ENCODE measurements at regions not wholly inside any gene's neighbourhood (a gene's known extent, or its start where the extent isn't known, plus 50 kb on each side); places are given as distances from the start of the nearest gene placed in this dataset.
A peak's percentile ranks its signal among the peaks of the same experiment; 100 is the strongest.

DNA sequence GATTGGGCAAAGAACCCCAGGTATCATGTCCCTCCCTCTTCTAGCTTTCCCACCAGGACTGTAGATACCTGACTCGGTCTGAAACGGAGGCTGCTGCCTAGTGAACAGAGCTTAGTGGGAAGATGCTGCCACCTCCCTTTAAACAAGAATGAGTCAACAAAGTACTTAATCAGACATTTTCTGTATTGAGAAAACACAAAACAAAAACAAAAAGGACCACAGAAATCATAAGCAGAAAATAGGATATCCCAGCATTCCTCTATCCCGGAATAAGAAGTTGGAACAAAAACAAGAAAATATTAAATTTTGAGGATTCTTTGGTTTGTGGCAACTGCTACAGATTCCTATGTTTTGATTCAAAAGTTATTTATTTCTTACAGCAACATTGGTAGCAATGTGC lies 51.7 kb upstream of the COL8A1 start:
- no peaks in the 10 kb centered on the region for H3K36me3 ChIP-seq
- intact Hi-C loops (cut with DNase I), result no loop called here
- no peak overlapping the region for H3K4me3 ChIP-seq
- H3K27ac ChIP-seq, result no peak overlapping the region
- DNase-seq, result no peak
- TF ChIP-seq, protein P1, sequence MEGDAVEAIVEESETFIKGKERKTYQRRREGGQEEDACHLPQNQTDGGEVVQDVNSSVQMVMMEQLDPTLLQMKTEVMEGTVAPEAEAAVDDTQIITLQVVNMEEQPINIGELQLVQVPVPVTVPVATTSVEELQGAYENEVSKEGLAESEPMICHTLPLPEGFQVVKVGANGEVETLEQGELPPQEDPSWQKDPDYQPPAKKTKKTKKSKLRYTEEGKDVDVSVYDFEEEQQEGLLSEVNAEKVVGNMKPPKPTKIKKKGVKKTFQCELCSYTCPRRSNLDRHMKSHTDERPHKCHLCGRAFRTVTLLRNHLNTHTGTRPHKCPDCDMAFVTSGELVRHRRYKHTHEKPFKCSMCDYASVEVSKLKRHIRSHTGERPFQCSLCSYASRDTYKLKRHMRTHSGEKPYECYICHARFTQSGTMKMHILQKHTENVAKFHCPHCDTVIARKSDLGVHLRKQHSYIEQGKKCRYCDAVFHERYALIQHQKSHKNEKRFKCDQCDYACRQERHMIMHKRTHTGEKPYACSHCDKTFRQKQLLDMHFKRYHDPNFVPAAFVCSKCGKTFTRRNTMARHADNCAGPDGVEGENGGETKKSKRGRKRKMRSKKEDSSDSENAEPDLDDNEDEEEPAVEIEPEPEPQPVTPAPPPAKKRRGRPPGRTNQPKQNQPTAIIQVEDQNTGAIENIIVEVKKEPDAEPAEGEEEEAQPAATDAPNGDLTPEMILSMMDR (IDR thresholded peaks at IDR 0.05), result peak in 1 of 9 donors; percentile 6
- no peaks in the 10 kb centered on the region for H3K4me1 ChIP-seq
- no peaks in the 10 kb centered on the region for H3K27me3 ChIP-seq
- no peak for ATAC-seq
- WGBS, 2 donors, result 65 to 70% methylated on average over 3 of the region's 3 CpGs
- no peaks in the 10 kb centered on the region for H3K9me3 ChIP-seq

DNA sequence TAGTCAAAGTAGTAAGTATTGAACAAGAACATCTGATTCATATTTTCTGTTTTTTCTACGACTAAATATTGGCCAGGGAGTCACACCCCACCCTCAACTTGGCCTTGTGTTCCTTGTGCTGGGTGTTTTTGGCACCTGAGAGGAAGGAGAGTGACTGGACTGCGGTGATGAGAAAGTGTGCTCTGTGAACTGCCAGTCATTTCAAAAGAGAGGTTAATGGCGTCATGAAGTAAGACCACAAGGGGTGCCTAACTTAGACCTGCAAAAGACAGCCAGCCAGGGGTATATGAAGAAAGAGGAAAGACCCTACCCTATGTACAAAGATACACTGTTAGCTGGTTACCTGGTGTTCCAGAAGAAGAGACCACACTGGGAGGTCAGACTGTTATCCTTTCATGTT lies 58.4 kb upstream of the COL8A1 start:
- H3K27me3 ChIP-seq, result no peaks in the 10 kb centered on the region
- H3K4me1 ChIP-seq, result no peaks in the 10 kb centered on the region
- intact Hi-C loops (cut with DNase I), result no loop called here
- ATAC-seq (no peak), DNase-seq (no peak)
- no peaks in the 10 kb centered on the region for H3K36me3 ChIP-seq
- 83 to 88% methylated on average over 3 of the region's 3 CpGs for WGBS, 2 donors
- H3K4me3 ChIP-seq, result no peak overlapping the region
- H3K27ac ChIP-seq, result no peak overlapping the region
- peaks cover 0 to 14% (median 3%) of the 10 kb centered on the region in 11 donors for H3K9me3 ChIP-seq
- TF ChIP-seq, protein P1 (IDR thresholded peaks at IDR 0.05), result no peak

DNA sequence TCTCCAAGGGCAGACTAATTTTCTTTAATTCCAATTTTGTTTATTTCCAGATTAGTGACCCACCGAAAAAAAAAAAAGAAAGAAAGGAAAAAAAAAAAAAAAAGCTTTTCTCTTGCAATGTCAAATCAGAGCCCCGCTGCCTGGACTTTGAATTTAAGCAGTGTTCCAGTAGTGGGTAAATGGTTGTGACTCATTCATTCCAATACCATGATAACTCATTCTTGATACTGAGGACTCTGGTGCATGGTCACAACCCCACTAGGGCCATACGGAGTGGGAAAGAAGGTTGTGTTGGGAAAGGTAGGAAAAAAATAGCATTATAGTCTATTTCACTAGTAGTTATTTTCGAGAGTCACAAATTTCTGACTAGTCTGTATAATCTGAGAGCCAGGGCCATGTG lies 59.1 kb upstream of the COL8A1 start:
- Histone ChIP-seq H3K4me3 (no peak overlapping the region), H3K9me3 (peaks cover 0 to 19% (median 4%) of the 10 kb centered on the region in 11 donors), H3K4me1 (no peaks in the 10 kb centered on the region), H3K36me3 (no peaks in the 10 kb centered on the region), H3K27me3 (no peaks in the 10 kb centered on the region), H3K27ac (no peak overlapping the region)
- no peak for DNase-seq
- 90 to 93% methylated on average over 4 of the region's 4 CpGs for WGBS, 2 donors
- no peak for ATAC-seq
- intact Hi-C loops (cut with DNase I), result no loop called here
- TF ChIP-seq, protein P1 (IDR thresholded peaks at IDR 0.05), result no peak

DNA sequence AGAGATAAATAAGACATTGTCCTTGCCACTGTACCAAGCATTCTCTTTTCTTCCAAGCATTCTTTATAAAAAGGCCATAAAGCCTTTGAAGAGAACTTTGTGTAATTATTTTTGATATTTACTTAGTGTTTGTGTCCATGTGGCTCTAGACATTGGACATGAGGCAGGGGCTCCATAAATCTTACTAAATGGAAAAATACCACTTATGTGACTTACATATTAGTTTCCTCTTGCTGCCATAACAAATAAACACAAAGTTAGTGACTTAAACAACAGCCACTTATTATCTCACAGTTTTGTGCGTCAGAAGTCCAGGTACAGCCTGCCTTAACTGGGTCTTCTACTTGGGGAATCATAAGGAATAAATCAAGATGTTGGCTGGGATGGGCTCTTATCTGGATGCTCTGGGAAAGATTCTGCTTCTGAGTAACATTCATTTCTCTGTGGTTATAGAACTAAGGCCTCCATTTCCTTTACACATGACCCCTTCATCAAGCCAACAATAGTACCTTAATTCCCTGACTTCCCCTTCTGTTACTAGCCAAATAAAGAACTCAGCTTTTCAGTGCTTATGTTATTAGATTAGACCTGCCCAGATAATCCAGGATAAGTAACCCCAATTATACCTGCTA lies 59.9 kb upstream of the COL8A1 start:
- intact Hi-C loops (cut with DNase I), result no loop called here
- TF ChIP-seq, protein P1 (IDR thresholded peaks at IDR 0.05), result no peak
- DNase-seq (no peak), ATAC-seq (no peak)
- Histone ChIP-seq H3K4me1 (no peaks in the 10 kb centered on the region), H3K9me3 (peaks cover 0 to 19% (median 4%) of the 10 kb centered on the region in 11 donors), H3K36me3 (no peaks in the 10 kb centered on the region), H3K27ac (no peak overlapping the region), H3K27me3 (no peaks in the 10 kb centered on the region), H3K4me3 (no peak overlapping the region)
- WGBS, 2 donors, result 89 to 92% methylated on average over 1 of the region's 1 CpG

All from heart right ventricle (tissue), 16 donors.